Loucy (cell line): ENCODE measurements at regions not wholly inside any gene's neighbourhood (a gene's known extent, or its start where the extent isn't known, plus 50 kb on each side); places are given as distances from the start of the nearest gene placed in this dataset.

Source experiments
- H2AFZ ChIP-seq: fragments of 200-600 bp; sonication (generic); 2 replicates; pipeline ENCODE4 v1.6.0; 2016; ENCODE audit warnings: antibody characterized with exemption, mild to moderate bottlenecking, low read length, moderate library complexity
- H3F3A ChIP-seq: fragments of 200-600 bp; 2 replicates; pipeline ENCODE4 v1.6.0; 2016; ENCODE audit warnings: antibody characterized with exemption, low read depth, mild to moderate bottlenecking
- H3K27me3 ChIP-seq: fragments of 200-600 bp; sonication (generic); 2 replicates; pipeline ENCODE4 v1.6.1; 2014; ENCODE audit warnings: low read length, mild to moderate bottlenecking; ENCODE audit not compliant: insufficient read depth, poor library complexity, severe bottlenecking
- H3K36me3 ChIP-seq: fragments of 200-600 bp; sonication (generic); 2 replicates; pipeline ENCODE4 v1.6.1; 2016; ENCODE audit warnings: low read length; ENCODE audit not compliant: insufficient read depth
- H3K4me1 ChIP-seq: fragments of 200-600 bp; sonication (generic); 2 replicates; pipeline ENCODE4 v1.5.1; 2014; ENCODE audit warnings: low read length, mild to moderate bottlenecking; ENCODE audit not compliant: insufficient read depth, poor library complexity, severe bottlenecking
- H3K4me2 ChIP-seq: fragments of 200-600 bp; sonication (generic); 2 replicates; pipeline ENCODE4 v1.6.0; 2014; ENCODE audit warnings: antibody characterized with exemption, low read length, low read depth, mild to moderate bottlenecking; ENCODE audit not compliant: poor library complexity, severe bottlenecking
- H3K4me3 ChIP-seq: fragments of 200-600 bp; sonication (generic); 2 replicates; pipeline ENCODE4 v1.5.1; 2014; ENCODE audit warnings: low read length, mild to moderate bottlenecking, mixed read lengths; ENCODE audit not compliant: poor library complexity, severe bottlenecking
- H3K79me2 ChIP-seq: fragments of 200-600 bp; sonication (generic); 2 replicates; pipeline ENCODE4 v1.6.1; 2014; ENCODE audit warnings: low read length; ENCODE audit not compliant: insufficient read depth
- H3K9ac ChIP-seq: fragments of 200-600 bp; sonication (generic); 2 replicates; pipeline ENCODE4 v1.6.0; 2014; ENCODE audit warnings: mild to moderate bottlenecking, low read depth, low read length, moderate library complexity; ENCODE audit not compliant: poor library complexity, severe bottlenecking
- H3K9me2 ChIP-seq: fragments of 200-600 bp; sonication (generic); replicated peaks from 2 replicates; pipeline ENCODE4 v1.6.1; 2016; ENCODE audit warnings: low read depth, low read length, mixed read lengths
- H3K9me3 ChIP-seq: fragments of 200-600 bp; sonication (generic); 2 replicates; pipeline ENCODE4 v1.6.1; 2014; ENCODE audit warnings: mild to moderate bottlenecking, antibody characterized with exemption, low read length, low read depth; ENCODE audit not compliant: insufficient read depth
- H4K20me1 ChIP-seq: fragments of 200-600 bp; sonication (generic); 2 replicates; pipeline ENCODE4 v1.6.0; 2014; ENCODE audit warnings: antibody characterized with exemption, low read length, mild to moderate bottlenecking; ENCODE audit not compliant: insufficient read depth, poor library complexity, severe bottlenecking
- EZH2phosphoT487 ChIP-seq: fragments of 200-600 bp; IDR thresholded peaks from 2 replicates; pipeline ENCODE4 v1.6.1; 2018; ENCODE audit warnings: antibody characterized with exemption, mild to moderate bottlenecking, moderate library complexity, borderline replicate concordance
- TF ChIP-seq, protein P1 (sequence below): fragments of 200-600 bp; sonication (generic); conservative IDR thresholded peaks from 2 replicates; pipeline ENCODE4 v1.5.1; 2014; ENCODE audit warnings: mild to moderate bottlenecking, antibody characterized with exemption, low read length

DNA sequence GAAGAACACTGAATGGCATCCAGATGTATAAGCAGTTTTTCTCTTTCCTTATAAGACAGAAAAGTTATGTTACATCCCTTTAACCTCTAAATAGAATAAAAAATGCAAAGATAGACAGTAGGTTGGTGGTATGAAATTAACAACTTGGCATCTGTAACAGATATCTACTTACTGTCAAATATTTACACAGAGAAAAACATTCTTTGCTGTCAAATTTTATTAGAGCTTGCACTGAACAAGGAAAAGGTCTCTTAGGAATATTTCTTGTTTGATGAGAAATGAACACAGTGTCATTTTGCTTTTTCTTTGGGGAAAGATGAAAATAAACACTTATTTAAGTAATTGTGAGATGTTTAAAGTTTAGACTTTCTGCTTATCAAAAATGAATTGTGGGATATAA lies 65.6 kb upstream of the PCDH15 start:
- no peaks in the 10 kb centered on the region for H3K4me1 ChIP-seq
- H3K36me3 ChIP-seq: no peaks in the 10 kb centered on the region
- no peaks in the 10 kb centered on the region for H3F3A ChIP-seq
- no peaks in the 10 kb centered on the region for H4K20me1 ChIP-seq
- no peak overlapping the region for H3K4me2 ChIP-seq
- H3K9me2 ChIP-seq: no peaks in the 10 kb centered on the region
- no peaks in the 10 kb centered on the region for H3K79me2 ChIP-seq
- H2AFZ ChIP-seq: no peak overlapping the region
- no peaks in the 10 kb centered on the region for H3K9me3 ChIP-seq
- H3K9ac ChIP-seq: no peak overlapping the region
- no peak for TF ChIP-seq EZH2phosphoT487
- TF ChIP-seq, protein P1, sequence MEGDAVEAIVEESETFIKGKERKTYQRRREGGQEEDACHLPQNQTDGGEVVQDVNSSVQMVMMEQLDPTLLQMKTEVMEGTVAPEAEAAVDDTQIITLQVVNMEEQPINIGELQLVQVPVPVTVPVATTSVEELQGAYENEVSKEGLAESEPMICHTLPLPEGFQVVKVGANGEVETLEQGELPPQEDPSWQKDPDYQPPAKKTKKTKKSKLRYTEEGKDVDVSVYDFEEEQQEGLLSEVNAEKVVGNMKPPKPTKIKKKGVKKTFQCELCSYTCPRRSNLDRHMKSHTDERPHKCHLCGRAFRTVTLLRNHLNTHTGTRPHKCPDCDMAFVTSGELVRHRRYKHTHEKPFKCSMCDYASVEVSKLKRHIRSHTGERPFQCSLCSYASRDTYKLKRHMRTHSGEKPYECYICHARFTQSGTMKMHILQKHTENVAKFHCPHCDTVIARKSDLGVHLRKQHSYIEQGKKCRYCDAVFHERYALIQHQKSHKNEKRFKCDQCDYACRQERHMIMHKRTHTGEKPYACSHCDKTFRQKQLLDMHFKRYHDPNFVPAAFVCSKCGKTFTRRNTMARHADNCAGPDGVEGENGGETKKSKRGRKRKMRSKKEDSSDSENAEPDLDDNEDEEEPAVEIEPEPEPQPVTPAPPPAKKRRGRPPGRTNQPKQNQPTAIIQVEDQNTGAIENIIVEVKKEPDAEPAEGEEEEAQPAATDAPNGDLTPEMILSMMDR: no peak
- H3K4me3 ChIP-seq: no peak overlapping the region
- H3K27me3 ChIP-seq: no peaks in the 10 kb centered on the region

DNA sequence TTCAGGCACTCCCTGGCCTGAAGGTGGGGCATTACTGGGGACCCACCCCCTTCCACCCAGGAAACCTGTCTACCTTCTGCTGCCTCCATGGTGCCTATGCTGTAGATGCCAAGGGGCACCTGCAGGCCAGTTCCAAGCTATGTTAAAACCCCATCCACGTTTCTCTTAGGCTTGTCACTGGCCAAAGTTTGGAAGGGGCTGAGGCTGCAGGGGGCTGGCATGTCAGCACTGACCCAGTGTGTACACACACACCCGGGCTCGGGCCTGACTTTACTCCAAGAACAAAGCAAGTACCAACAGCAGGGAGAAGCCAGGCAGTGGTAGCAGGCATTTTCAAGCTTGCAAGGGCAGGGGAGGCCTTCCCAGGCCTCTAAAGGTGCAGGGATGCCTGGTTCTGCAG lies 53.8 kb upstream of the PCDH15 start:
- H4K20me1 ChIP-seq: no peaks in the 10 kb centered on the region
- H3K4me3 ChIP-seq: no peak overlapping the region
- no peaks in the 10 kb centered on the region for H3K4me1 ChIP-seq
- H3F3A ChIP-seq: no peaks in the 10 kb centered on the region
- no peaks in the 10 kb centered on the region for H3K27me3 ChIP-seq
- no peaks in the 10 kb centered on the region for H3K36me3 ChIP-seq
- H3K9me2 ChIP-seq: no peaks in the 10 kb centered on the region
- TF ChIP-seq, protein P1: no peak
- no peak for TF ChIP-seq EZH2phosphoT487
- H3K9ac ChIP-seq: no peak overlapping the region
- no peak overlapping the region for H2AFZ ChIP-seq
- H3K79me2 ChIP-seq: no peaks in the 10 kb centered on the region
- H3K4me2 ChIP-seq: no peak overlapping the region
- no peaks in the 10 kb centered on the region for H3K9me3 ChIP-seq

DNA sequence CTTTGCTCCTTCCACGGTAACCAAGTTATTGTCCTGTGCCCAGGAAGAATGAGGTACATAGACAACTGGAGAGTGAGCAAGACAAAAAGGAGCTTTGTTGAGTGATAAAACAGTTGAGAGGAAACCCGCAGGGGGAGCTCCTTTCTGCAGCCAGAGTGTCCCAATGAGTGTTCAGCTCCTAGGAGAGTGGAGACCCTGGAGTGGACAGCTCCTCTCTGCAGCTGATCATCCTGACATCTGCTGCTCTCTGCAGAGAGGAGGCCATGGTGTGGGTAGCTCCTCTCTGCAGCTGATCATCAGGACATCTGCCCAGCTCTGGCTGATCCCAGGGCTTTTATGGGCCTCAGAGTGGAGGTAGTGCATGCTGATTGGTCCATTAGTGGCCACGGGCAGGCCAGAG lies 53.4 kb upstream of the PCDH15 start:
- Histone ChIP-seq H3K9ac (no peak overlapping the region), H3K27me3 (no peaks in the 10 kb centered on the region), H3K9me2 (no peaks in the 10 kb centered on the region), H3K36me3 (no peaks in the 10 kb centered on the region), H2AFZ (no peak overlapping the region), H3F3A (no peaks in the 10 kb centered on the region), H4K20me1 (no peaks in the 10 kb centered on the region), H3K79me2 (no peaks in the 10 kb centered on the region), H3K4me3 (no peak overlapping the region), H3K9me3 (no peaks in the 10 kb centered on the region), H3K4me2 (no peak overlapping the region), H3K4me1 (no peaks in the 10 kb centered on the region)
- TF ChIP-seq, protein P1: no peak
- TF ChIP-seq EZH2phosphoT487: no peak
